NT2/D1 (cell line): ENCODE measurements at regions not wholly inside any gene's neighbourhood (a gene's known extent, or its start where the extent isn't known, plus 50 kb on each side); places are given as distances from the start of the nearest gene placed in this dataset.

Source experiments
- DNase-seq: peaks from one replicate; pipeline ENCODE4 v3.0.0-alpha.2; 2011; ENCODE audit warnings: low read depth, low spot score
- H3K27me3 ChIP-seq: 2 replicates; pipeline ENCODE4 v1.6.0; 2011; ENCODE audit warnings: mild to moderate bottlenecking; ENCODE audit not compliant: insufficient read length, insufficient read depth
- H3K36me3 ChIP-seq: 2 replicates; pipeline ENCODE4 v1.6.1; 2011; ENCODE audit warnings: mild to moderate bottlenecking, low read length, mixed read lengths; ENCODE audit not compliant: insufficient read depth, insufficient read length
- H3K4me1 ChIP-seq: 2 replicates; pipeline ENCODE4 v1.5.1; 2011; ENCODE audit not compliant: insufficient read depth, insufficient read length
- H3K4me3 ChIP-seq: 2 replicates; pipeline ENCODE4 v1.5.1; 2011; ENCODE audit warnings: low read depth; ENCODE audit not compliant: insufficient read length
- H3K9ac ChIP-seq: 2 replicates; pipeline ENCODE4 v1.6.0; 2011; ENCODE audit warnings: low read depth; ENCODE audit not compliant: insufficient read length
- H3K9me3 ChIP-seq: 2 replicates; pipeline ENCODE4 v1.5.1; 2011; ENCODE audit warnings: mild to moderate bottlenecking, low read length; ENCODE audit not compliant: insufficient read depth
- SUZ12 ChIP-seq: IDR thresholded peaks from 2 replicates; pipeline ENCODE4 v1.6.1; 2011; ENCODE audit not compliant: insufficient read length, insufficient read depth; ENCODE audit errors: extremely low read depth
- YY1 ChIP-seq: IDR thresholded peaks from 2 replicates; pipeline ENCODE4 v1.6.1; 2011; ENCODE audit not compliant: insufficient read length, insufficient read depth
- ZNF274 ChIP-seq: IDR thresholded peaks from 2 replicates; pipeline ENCODE4 v1.6.1; 2011; ENCODE audit warnings: mild to moderate bottlenecking, low read depth, low read length

DNA sequence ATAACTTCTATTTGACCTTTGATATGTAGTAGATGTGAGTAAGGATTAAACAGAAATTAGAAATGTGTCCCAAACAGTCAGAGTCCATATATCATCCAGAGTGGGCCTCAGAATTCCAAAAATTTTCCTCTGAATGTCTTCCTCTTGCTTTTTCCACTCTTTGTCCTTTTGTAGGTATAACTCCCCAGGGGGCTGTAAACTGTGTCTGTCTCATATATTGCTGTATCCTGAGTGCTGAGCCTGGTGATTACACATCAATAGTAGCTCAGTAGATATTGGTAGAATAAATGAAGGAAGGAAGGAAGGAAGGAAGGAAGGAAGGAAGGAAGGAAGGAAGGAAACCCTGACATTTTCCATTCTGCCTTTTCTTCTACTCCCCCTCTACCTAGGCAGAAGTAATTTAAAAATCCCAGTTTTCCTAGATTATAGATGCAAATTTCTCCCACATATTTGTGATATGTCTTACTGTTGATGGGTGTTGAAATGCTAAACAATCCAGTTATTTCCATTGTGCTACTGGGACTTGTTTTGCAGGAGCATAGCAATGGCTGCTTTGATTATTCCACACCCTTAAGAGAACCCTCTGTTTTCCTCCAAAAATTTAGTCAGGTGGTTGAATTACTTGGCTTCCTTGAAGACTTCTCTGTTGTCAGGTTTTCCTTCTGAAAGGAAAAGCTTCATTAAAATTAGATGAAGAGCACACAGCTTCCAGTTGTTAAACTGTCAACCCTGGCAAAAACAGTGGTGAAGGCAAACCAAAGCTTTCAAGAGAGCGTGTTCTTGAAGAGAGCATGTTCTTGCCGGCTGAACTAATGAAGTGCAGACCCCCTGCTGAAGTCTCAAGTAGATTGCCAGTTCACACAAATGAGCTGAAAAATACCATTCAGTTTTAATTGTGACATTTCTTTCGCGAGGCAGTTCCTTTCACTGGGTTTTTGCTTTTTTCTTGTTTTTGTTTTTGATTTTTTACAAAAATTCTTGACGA is 147.8 kb downstream of the KCNE4 start:
- no peaks in the 10 kb centered on the region for H3K36me3 ChIP-seq
- H3K9me3 ChIP-seq = peaks cover 11% of the 10 kb centered on the region
- H3K4me1 ChIP-seq = peaks cover under 1% of the 10 kb centered on the region
- H3K9ac ChIP-seq = no peak overlapping the region
- H3K4me3 ChIP-seq = no peak overlapping the region
- no peaks in the 10 kb centered on the region for H3K27me3 ChIP-seq
- no peak for DNase-seq
- TF ChIP-seq ZNF274 = no peak
- no peak for TF ChIP-seq SUZ12
- TF ChIP-seq YY1 = no peak

DNA sequence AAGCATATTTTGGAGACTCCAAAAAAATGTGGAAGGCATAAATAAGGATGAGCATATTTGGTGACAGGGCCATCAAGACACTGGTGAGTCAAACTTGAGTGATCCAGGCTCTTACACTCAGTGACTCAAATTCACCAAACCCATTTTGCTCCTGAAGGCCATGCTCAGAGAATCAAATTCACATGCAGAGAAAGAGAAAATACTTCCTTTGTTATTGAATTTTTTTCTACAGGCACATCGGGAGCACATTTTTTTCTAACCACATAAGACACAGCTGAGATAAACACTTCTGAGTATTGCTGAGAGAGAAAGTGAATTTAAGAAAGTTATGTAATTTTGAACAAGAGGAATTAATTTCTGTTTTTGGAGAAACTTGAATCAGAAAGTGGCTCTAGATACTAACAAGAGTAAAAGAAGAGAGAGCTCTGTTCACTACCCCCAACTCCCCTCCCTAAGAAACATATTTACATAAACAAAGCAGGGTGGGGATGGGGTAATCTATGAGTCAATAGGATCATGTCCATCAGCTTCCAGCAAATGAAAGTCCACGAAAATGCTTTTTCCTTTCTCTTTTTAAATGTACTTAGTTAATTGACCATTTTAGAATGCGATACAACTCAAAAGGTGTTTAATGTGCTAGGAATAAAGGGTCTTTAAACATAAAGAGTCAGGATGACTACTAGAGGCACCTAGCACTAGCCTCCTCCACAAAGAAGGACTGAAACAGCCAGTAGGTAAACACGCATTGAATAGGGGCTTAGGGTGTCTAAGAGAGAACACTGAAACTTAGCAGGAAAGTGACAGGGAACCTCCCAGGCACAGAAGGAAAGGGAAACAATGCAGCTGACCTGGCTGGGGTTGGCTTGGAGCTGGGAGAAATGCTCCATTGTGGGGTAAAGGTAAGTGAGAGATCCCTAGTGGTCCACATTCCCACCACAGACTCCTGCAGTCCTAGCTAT is 152.3 kb downstream of the KCNE4 start:
- no peaks in the 10 kb centered on the region for H3K27me3 ChIP-seq
- no peak overlapping the region for H3K4me3 ChIP-seq
- no peak overlapping the region for H3K9ac ChIP-seq
- TF ChIP-seq YY1 (no peak), SUZ12 (no peak), ZNF274 (no peak)
- no peaks in the 10 kb centered on the region for H3K36me3 ChIP-seq
- no peaks in the 10 kb centered on the region for H3K9me3 ChIP-seq
- no peak for DNase-seq
- peaks cover 10% of the 10 kb centered on the region for H3K4me1 ChIP-seq

DNA sequence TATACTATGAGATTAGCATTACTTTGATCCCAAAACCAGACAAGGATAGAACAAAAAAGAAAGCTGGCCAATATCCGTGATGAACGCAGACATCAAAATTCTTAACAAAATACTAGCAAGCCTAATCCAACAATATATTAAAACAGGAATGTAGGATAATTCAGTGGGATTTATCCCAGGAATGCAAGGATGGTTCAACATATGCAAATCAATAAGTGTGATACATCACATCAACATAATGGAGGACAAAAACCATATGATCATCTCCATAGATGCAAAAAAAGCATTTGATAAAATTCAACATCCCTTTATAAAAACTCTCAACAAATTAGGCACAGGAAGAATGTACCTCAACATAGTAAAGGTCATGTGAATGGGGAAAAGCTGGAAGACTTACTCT is 158.5 kb downstream of the KCNE4 start:
- no peak for DNase-seq
- Histone ChIP-seq H3K36me3 (no peaks in the 10 kb centered on the region), H3K27me3 (no peaks in the 10 kb centered on the region), H3K9me3 (peaks cover 11% of the 10 kb centered on the region; the same call in 1 of the 2 replicates), H3K4me3 (no peak overlapping the region), H3K9ac (no peak overlapping the region), H3K4me1 (peaks cover 2% of the 10 kb centered on the region)
- TF ChIP-seq YY1 = no peak

DNA sequence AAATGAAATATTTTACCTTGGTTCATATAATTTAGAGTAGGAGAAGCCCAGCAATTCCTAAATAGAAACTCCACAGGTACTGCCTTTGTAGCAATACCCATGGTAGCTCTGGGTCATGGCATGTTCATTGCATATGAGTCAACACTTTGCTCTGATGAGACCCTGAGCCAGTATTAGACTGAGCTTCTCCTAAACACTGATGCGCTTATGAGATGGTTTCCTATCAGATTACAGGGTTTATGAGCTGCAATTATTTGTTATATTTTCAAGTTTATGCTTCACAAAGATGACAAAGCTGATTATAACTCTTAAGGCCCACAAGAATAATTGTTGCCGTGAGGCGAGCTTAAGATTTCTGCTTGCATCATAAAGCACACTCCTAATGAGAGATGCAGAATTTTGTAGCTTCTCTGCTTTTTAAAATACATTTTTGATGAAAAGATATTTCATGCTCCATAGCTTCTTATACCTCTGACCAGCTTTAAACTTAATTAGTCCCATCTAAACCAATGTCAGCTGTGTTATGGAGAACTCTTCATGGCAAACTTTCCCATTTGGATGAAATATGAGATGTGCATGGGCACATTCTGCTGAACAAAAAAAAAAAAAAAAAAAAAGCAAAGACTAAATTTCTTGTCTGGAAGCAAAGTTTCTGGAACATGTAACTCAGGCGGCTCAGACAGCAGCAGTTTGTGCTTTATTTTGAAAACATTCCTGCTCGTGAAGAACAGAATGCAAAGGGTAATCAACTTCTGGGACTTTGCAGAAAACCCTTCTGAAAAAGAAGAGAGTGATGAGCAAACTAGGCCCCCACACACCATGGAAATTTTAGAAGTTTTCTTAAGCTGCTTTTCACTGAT is 162.6 kb downstream of the KCNE4 start:
- no peaks in the 10 kb centered on the region for H3K27me3 ChIP-seq
- H3K4me1 ChIP-seq = no peaks in the 10 kb centered on the region
- no peak for DNase-seq
- H3K4me3 ChIP-seq = no peak overlapping the region
- no peak overlapping the region for H3K9ac ChIP-seq
- no peaks in the 10 kb centered on the region for H3K36me3 ChIP-seq
- peaks cover 11% of the 10 kb centered on the region; the same call in 1 of the 2 replicates for H3K9me3 ChIP-seq
- TF ChIP-seq YY1 (no peak), ZNF274 (no peak), SUZ12 (no peak)

DNA sequence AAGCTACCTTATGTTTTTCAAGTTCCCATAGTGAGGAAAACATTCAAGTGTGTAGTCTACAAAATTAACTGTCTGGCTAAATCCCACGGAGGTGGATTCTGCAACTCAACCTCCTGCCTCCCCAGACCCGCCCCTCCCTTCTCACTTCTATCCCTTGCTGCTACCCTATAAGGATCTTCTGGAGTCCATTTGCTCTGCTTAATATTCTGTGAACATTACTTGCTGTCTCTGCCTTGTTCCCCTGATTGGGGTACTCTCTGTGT is 163.2 kb downstream of the KCNE4 start:
- Histone ChIP-seq H3K27me3 (no peaks in the 10 kb centered on the region), H3K9me3 (peaks cover 8% of the 10 kb centered on the region; the same call in 1 of the 2 replicates), H3K4me1 (no peaks in the 10 kb centered on the region), H3K4me3 (no peak overlapping the region), H3K9ac (no peak overlapping the region), H3K36me3 (no peaks in the 10 kb centered on the region)
- TF ChIP-seq YY1 (no peak), SUZ12 (no peak), ZNF274 (no peak)
- no peak for DNase-seq

DNA sequence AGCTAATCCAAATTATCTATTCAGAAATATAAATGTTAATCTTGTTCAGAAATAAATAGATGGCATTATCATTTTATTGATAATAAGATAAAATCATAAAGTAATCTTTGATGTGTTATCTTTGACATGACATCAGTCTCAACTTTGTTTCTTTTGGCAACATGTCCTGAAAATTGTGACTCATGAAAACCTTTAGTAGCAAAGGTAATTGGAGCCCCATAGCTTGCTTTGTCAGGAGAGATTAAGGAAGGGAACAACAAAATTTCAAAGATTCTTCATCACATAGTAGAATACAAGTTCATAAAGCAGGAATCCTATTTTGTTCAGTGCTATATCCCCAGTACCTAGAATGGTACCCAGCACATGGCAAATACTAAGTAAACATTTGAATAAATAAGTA is 165.4 kb downstream of the KCNE4 start:
- Histone ChIP-seq H3K4me3 (no peak overlapping the region), H3K9ac (no peak overlapping the region), H3K4me1 (no peaks in the 10 kb centered on the region), H3K36me3 (no peaks in the 10 kb centered on the region), H3K27me3 (no peaks in the 10 kb centered on the region), H3K9me3 (no peaks in the 10 kb centered on the region)
- no peak for TF ChIP-seq SUZ12
- TF ChIP-seq YY1 = no peak
- TF ChIP-seq ZNF274 = no peak
- DNase-seq = no peak
